ENCODE measurements at regions not wholly inside any gene's neighbourhood (a gene's known extent, or its start where the extent isn't known, plus 50 kb on each side); places are given as distances from the start of the nearest gene placed in this dataset.

GRCh38 chr20:48393311-48393685, 434.5 kb downstream of the PREX1 start:
- no peak for TF ChIP-seq EZH2 (IDR thresholded peaks at IDR 0.05; ENCODE audit: borderline replicate concordance, low read depth, low read length, severe bottlenecking)
- no peak for TF ChIP-seq CTCF (IDR thresholded peaks at IDR 0.05; ENCODE audit: borderline replicate concordance, extremely low read depth, low read length, poor library complexity, severe bottlenecking)
- no peak overlapping the region for H3K4me2 ChIP-seq (ENCODE audit: insufficient read depth, low read length)
- H3K27ac ChIP-seq (ENCODE audit: low read length) = no peak overlapping the region
- H3K9ac ChIP-seq (ENCODE audit: low read depth, low read length) = no peak overlapping the region
- H3K9me3 ChIP-seq (ENCODE audit: insufficient read depth, low read length, severe bottlenecking) = peaks cover 17% of the 10 kb centered on the region
- ATAC-seq (ENCODE audit: insufficient read depth, low read depth) = no peak
- H2AFZ ChIP-seq (ENCODE audit: low read depth, low read length) = no peak overlapping the region
- no peaks in the 10 kb centered on the region for H4K20me1 ChIP-seq (ENCODE audit: insufficient read depth, low read length)
- DNase-seq = no peak
- H3K4me1 ChIP-seq (ENCODE audit: insufficient read depth, low read length) = 0 out of 2 replicates have a peak, but pooled peaks cover 2% of the 10 kb centered on the region
- no peaks in the 10 kb centered on the region for H3K79me2 ChIP-seq (ENCODE audit: insufficient read depth, low read length)
- H3K4me3 ChIP-seq (ENCODE audit: low read depth in 1 of 2, low read length in 2 of 2) = no peak overlapping the region
- H3K27me3 ChIP-seq (ENCODE audit: insufficient read depth, low read length, poor library complexity) = no peaks in the 10 kb centered on the region
- no peaks in the 10 kb centered on the region for H3K36me3 ChIP-seq (ENCODE audit: insufficient read depth, low read length)

GRCh38 chr20:48392407-48393310, 435.1 kb downstream of the PREX1 start:
- Histone ChIP-seq H3K27me3 (ENCODE audit: insufficient read depth, low read length, poor library complexity) (no peaks in the 10 kb centered on the region), H3K4me3 (ENCODE audit: low read depth in 1 of 2, low read length in 2 of 2) (no peak overlapping the region), H3K9ac (ENCODE audit: low read depth, low read length) (no peak overlapping the region), H4K20me1 (ENCODE audit: insufficient read depth, low read length) (no peaks in the 10 kb centered on the region), H3K79me2 (ENCODE audit: insufficient read depth, low read length) (no peaks in the 10 kb centered on the region), H3K4me1 (ENCODE audit: insufficient read depth, low read length) (no peaks in the 10 kb centered on the region), H3K27ac (ENCODE audit: low read length) (no peak overlapping the region), H3K9me3 (ENCODE audit: insufficient read depth, low read length, severe bottlenecking) (peaks cover 17% of the 10 kb centered on the region), H3K36me3 (ENCODE audit: insufficient read depth, low read length) (no peaks in the 10 kb centered on the region), H2AFZ (ENCODE audit: low read depth, low read length) (no peak overlapping the region), H3K4me2 (ENCODE audit: insufficient read depth, low read length) (no peak overlapping the region)
- TF ChIP-seq CTCF (IDR thresholded peaks at IDR 0.05; ENCODE audit: borderline replicate concordance, extremely low read depth, low read length, poor library complexity, severe bottlenecking) = no peak
- no peak for TF ChIP-seq EZH2 (IDR thresholded peaks at IDR 0.05; ENCODE audit: borderline replicate concordance, low read depth, low read length, severe bottlenecking)
- ATAC-seq (ENCODE audit: insufficient read depth, low read depth) = no peak
- no peak for DNase-seq

DNA sequence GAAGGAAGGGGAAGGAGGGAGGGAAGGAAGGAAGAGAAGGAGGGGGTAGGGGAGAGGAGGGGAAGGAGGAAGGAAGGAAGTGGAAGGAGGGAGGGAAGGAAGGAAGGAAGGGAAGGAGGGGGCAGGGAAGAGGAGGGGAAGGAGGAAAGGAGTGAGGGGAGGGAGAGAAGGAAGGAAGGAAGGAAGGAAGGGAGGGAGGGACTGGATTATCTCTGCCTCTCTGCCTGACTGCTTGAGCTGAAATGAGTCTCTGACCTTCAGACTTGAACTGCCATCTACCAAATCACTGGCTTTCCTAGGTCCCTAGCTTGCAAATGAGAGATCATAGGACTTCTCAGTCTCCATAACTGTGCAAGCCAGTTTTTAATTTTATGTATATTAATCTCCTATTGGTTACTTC, 436.8 kb downstream of the PREX1 start:
- TF ChIP-seq CTCF (IDR thresholded peaks at IDR 0.05; ENCODE audit: borderline replicate concordance, extremely low read depth, low read length, poor library complexity, severe bottlenecking) = no peak
- TF ChIP-seq EZH2 (IDR thresholded peaks at IDR 0.05; ENCODE audit: borderline replicate concordance, low read depth, low read length, severe bottlenecking) = no peak
- H2AFZ ChIP-seq (ENCODE audit: low read depth, low read length) = no peak overlapping the region
- no peaks in the 10 kb centered on the region for H3K27me3 ChIP-seq (ENCODE audit: insufficient read depth, low read length, poor library complexity)
- H3K4me3 ChIP-seq (ENCODE audit: low read depth in 1 of 2, low read length in 2 of 2) = no peak overlapping the region
- H3K4me2 ChIP-seq (ENCODE audit: insufficient read depth, low read length) = no peak overlapping the region
- H4K20me1 ChIP-seq (ENCODE audit: insufficient read depth, low read length) = no peaks in the 10 kb centered on the region
- no peaks in the 10 kb centered on the region for H3K36me3 ChIP-seq (ENCODE audit: insufficient read depth, low read length)
- H3K9ac ChIP-seq (ENCODE audit: low read depth, low read length) = no peak overlapping the region
- no peak overlapping the region for H3K27ac ChIP-seq (ENCODE audit: low read length)
- ATAC-seq (ENCODE audit: insufficient read depth, low read depth) = no peak
- no peak for DNase-seq
- no peaks in the 10 kb centered on the region for H3K4me1 ChIP-seq (ENCODE audit: insufficient read depth, low read length)
- peaks cover 17% of the 10 kb centered on the region for H3K9me3 ChIP-seq (ENCODE audit: insufficient read depth, low read length, severe bottlenecking)
- H3K79me2 ChIP-seq (ENCODE audit: insufficient read depth, low read length) = no peaks in the 10 kb centered on the region
